Astrocyte of the cerebellum (primary cell): ENCODE measurements at regions not wholly inside any gene's neighbourhood (a gene's known extent, or its start where the extent isn't known, plus 50 kb on each side); places are given as distances from the start of the nearest gene placed in this dataset.

Experiments used
- DNase-seq: peaks from one replicate; pipeline ENCODE4 v3.0.0-alpha.2; 2011; ENCODE audit warnings: low read depth
- H3K4me3 ChIP-seq: 2 replicates; pipeline ENCODE4 v1.5.1; 2011; ENCODE audit warnings: mild to moderate bottlenecking, low read depth, low read length, moderate library complexity
- in situ Hi-C: cut with HindIII; loops from 2 replicates; pipeline ENCODE4 v1.10.0; 2017; ENCODE audit warnings: low sequenced_read_pairs
- TF ChIP-seq, protein P1 (sequence below): IDR thresholded peaks from 2 replicates; pipeline ENCODE4 v1.5.1; 2012; ENCODE audit warnings: low read length, low read depth, moderate library complexity, mild to moderate bottlenecking; ENCODE audit errors: missing control alignments

DNA sequence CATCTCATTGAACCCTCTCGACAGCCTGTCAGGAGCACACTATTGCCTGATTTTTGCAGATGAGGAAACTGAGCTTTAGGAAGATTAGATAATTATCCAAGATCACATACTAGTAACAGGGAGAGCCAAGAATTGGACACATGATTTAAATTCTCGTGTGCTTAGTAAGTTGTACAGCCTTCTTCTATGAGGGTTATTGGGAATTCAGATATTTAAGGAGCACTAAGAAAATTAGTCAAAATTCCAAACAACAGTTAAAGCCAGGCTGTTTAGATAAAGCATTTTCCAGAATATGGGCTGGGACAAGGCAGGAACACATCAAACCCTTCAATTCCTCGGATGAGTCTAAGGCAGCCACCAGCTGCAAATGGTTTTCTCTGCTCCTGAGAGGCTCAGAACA lies 148.8 kb downstream of the TMEM30B start:
- TF ChIP-seq, protein P1, sequence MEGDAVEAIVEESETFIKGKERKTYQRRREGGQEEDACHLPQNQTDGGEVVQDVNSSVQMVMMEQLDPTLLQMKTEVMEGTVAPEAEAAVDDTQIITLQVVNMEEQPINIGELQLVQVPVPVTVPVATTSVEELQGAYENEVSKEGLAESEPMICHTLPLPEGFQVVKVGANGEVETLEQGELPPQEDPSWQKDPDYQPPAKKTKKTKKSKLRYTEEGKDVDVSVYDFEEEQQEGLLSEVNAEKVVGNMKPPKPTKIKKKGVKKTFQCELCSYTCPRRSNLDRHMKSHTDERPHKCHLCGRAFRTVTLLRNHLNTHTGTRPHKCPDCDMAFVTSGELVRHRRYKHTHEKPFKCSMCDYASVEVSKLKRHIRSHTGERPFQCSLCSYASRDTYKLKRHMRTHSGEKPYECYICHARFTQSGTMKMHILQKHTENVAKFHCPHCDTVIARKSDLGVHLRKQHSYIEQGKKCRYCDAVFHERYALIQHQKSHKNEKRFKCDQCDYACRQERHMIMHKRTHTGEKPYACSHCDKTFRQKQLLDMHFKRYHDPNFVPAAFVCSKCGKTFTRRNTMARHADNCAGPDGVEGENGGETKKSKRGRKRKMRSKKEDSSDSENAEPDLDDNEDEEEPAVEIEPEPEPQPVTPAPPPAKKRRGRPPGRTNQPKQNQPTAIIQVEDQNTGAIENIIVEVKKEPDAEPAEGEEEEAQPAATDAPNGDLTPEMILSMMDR, result no peak
- H3K4me3 ChIP-seq, result no peak overlapping the region
- in situ Hi-C loops, result no loop called here
- no peak for DNase-seq

DNA sequence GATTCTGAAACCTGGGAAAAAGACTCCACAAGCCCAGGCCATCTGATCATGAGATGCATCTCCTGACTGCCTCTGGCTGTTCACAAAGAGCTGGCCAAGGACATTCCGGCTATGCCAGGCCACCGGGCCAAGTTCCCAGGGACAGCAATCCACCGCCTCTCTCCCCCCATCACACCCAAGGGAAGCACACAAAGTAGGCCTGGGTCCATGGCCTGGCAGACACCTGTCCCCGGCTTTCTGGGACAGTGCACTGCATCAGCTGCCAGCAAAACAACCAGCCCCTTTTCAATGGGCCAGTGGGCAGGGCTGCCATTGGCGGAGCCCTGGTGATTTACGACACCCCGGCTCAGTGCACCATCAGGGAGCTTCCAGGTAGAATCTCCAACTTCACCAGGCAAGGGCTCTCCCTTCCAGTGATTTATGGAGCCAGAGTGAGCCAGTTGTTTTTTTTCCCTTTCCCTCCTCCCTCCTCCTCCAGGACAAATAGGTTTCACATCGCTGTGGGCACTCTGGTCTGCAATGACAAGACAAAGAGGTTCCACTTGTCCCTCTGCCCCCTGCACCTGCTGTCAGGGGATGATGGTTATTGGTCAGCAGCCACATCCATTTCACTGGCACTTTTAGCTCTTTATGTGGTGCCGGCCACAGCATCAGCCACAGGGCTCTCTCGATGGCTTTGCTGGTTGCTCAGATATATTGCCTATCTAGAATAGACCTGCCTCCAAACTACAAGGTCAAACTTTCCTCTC lies 149.6 kb downstream of the SLC38A6 start:
- TF ChIP-seq, protein P1, result no peak
- H3K4me3 ChIP-seq, result no peak overlapping the region
- in situ Hi-C loops, result no loop called here
- DNase-seq, result no peak

DNA sequence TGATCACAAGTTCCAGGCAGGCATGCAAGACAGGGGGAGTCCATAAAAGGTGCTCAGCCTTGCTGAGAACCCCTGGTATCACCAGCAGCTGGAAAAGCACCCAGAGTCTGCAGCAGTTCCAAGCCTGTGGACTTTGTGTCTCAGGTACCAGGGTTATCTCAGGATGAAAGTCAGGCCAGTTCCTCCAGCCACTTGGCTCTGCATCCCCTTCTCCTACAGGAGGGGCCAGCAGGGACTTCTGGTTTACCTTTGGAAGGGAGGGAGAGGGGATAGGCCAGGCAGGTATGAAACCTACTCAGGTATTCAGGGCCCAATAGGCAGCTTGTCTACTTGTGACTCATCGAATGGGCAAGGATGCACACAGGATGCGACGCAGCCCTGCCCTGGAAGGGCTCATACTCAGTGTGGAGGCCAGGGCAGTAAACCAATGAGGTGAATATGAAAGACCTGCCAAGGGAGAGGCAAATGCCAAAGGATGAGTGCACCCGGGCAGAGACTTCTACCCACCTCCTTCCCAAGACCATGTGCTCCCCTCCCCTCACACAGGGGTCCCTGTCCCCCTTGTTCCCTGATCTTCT lies 148.2 kb downstream of the SLC38A6 start:
- TF ChIP-seq, protein P1, result no peak
- in situ Hi-C loops, result no loop called here
- H3K4me3 ChIP-seq, result no peak overlapping the region
- DNase-seq, result no peak

DNA sequence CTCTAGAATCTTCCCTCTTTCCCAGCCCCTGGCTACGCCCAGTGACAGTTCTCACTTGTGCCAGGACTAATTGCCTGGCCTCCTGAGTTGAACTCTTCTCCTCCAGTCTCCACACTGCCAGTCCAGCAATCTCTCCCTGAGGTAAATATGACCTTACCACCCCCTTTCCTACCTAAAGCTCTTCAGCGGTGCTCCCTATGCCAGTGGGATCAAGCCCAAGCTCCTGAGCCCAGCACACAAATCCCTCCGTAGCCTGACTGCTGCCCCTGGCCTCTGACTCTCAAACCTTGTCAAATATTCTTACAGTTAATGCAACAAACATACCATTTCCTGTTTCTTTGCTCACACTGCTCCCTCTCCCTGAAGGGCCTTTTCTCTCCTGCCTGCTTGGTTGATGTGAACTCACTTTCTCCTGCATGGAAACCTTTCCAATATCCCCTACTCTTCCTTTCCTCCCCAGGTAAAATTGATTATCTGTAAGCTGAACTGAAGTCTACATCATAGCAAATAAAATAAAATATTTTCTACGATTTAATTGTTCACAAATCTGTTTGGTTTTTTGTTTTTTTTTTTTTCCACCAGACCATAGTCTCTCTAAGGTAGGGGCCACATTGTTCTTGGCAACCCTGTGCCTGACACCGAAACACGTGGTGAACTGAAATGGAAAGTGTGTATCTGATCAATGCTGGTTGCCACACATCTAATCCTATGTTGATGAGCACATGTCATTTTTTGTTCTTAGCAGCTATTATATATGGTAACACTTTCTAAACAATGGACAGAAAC lies 147.5 kb downstream of the SLC38A6 start:
- TF ChIP-seq, protein P1, result no peak
- no peak for DNase-seq
- in situ Hi-C loops, result no loop called here
- no peak overlapping the region for H3K4me3 ChIP-seq

DNA sequence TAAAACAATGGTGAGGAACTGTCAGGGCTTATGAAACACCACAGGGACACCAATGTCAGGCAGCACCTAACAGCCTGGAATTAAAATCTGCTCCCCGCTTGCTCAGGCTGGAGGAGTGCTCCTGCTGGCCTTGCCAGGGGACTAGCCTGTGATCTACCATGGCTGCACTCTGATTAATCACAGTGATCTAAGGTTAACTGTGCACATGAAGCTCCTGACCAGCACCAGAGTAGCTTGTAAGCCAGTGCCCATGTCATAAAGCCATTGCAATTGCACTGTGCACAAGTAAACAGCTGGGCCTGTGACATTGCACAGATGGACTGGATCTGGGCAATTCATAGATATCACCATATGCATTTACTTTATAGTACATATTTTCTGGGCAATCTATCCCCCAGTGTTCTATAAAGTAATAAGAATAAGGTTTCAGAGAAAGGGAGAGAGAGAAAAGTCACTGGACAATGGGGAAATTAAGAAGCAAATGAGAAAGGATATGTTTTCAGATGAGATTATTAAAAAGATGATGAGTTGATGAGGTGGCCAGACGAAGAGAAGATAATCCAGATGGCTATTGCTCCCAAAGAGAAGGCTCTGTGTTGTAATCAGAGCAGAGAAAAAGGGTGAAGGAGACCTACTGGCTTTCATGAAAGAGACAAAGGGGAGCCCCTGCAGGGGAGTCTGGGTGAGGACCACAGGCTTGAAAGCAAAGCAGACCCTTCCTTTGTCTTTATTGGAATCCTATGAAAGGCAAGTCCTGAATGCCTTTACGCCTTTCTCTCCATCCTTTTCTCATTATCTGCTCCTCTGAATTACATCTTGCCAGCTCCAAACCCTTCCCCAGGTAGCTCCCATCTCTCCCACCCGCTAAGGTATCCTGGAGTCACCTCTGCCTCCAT lies 145.8 kb downstream of the SLC38A6 start:
- in situ Hi-C loops, result no loop called here
- no peak for DNase-seq
- no peak overlapping the region for H3K4me3 ChIP-seq
- TF ChIP-seq, protein P1, result no peak
